HL-60 (cell line): ENCODE measurements at regions not wholly inside any gene's neighbourhood (a gene's known extent, or its start where the extent isn't known, plus 50 kb on each side); places are given as distances from the start of the nearest gene placed in this dataset.

Experiments used
- DNase-seq, 2 experiments: peaks; one replicate each; pipeline ENCODE4 v3.0.0-alpha.2; 2010 to 2020; ENCODE audit warnings: low read depth in 1 of 2, low spot score in 1 of 2
- H3K27ac ChIP-seq: fragments of 250-450 bp; sonication (Bioruptor Pico); replicated peaks from 2 replicates; pipeline ENCODE4 v1.5.1; 2020; ENCODE audit warnings: mild to moderate bottlenecking, moderate library complexity
- H3K27me3 ChIP-seq: fragments of 250-450 bp; sonication (Bioruptor Pico); 2 replicates; pipeline ENCODE4 v1.5.1; 2021; ENCODE audit warnings: mild to moderate bottlenecking, moderate library complexity; ENCODE audit not compliant: insufficient read depth, poor library complexity, severe bottlenecking
- H3K4me3 ChIP-seq: replicated peaks from 2 replicates; pipeline ENCODE4 v1.5.1; 2011; ENCODE audit warnings: mild to moderate bottlenecking, control low read depth, low read length; ENCODE audit not compliant: insufficient read depth
- CTCF ChIP-seq: IDR thresholded peaks from one replicate; pipeline ENCODE4 v1.5.1; 2011; ENCODE audit warnings: low read length, control low read depth, inconsistent platforms; ENCODE audit not compliant: insufficient read depth
- GABPA ChIP-seq: IDR thresholded peaks from 2 replicates; pipeline ENCODE4 v1.6.1; 2012; ENCODE audit warnings: low read depth
- POLR2AphosphoS5 ChIP-seq: IDR thresholded peaks from 2 replicates; pipeline ENCODE4 v1.6.1; 2012; ENCODE audit warnings: low read depth
- SPI1 ChIP-seq: IDR thresholded peaks from 2 replicates; pipeline ENCODE4 v1.6.1; 2012; ENCODE audit warnings: low read depth, mild to moderate bottlenecking, borderline replicate concordance
- TF ChIP-seq, protein P1 (sequence below): IDR thresholded peaks from 2 replicates; pipeline ENCODE4 v1.6.1; 2012; ENCODE audit warnings: low read depth; ENCODE audit not compliant: insufficient replicate concordance

- no peak for DNase-seq
- H3K4me3 ChIP-seq = no peak overlapping the region
- TF ChIP-seq POLR2AphosphoS5 (no peak), SPI1 (no peak), GABPA (no peak), CTCF (no peak)
- TF ChIP-seq, protein P1, sequence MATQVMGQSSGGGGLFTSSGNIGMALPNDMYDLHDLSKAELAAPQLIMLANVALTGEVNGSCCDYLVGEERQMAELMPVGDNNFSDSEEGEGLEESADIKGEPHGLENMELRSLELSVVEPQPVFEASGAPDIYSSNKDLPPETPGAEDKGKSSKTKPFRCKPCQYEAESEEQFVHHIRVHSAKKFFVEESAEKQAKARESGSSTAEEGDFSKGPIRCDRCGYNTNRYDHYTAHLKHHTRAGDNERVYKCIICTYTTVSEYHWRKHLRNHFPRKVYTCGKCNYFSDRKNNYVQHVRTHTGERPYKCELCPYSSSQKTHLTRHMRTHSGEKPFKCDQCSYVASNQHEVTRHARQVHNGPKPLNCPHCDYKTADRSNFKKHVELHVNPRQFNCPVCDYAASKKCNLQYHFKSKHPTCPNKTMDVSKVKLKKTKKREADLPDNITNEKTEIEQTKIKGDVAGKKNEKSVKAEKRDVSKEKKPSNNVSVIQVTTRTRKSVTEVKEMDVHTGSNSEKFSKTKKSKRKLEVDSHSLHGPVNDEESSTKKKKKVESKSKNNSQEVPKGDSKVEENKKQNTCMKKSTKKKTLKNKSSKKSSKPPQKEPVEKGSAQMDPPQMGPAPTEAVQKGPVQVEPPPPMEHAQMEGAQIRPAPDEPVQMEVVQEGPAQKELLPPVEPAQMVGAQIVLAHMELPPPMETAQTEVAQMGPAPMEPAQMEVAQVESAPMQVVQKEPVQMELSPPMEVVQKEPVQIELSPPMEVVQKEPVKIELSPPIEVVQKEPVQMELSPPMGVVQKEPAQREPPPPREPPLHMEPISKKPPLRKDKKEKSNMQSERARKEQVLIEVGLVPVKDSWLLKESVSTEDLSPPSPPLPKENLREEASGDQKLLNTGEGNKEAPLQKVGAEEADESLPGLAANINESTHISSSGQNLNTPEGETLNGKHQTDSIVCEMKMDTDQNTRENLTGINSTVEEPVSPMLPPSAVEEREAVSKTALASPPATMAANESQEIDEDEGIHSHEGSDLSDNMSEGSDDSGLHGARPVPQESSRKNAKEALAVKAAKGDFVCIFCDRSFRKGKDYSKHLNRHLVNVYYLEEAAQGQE = no peak
- no peak overlapping the region for H3K27ac ChIP-seq
- H3K27me3 ChIP-seq = no peaks in the 10 kb centered on the region
Measured at GRCh38 chr2:8168876-8169424, 512.9 kb upstream of the ID2 start.

DNA sequence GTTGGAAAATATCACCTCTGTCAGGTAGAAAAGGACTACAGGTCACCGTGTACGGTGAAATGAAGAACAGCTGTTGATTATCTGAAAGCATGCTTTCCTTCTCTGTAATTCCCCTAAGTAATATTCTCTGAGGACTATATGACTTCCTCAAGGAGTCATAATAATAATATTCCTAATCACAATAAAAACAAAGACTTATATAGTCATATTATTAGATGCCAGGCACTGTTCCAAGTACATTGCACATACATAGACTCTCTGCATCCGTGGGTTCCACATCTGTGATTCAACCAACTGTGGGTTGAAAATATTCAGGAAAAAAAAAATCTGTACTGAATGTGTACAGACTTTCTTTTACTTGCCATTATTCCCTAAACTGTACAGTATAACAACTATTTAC, 512.4 kb upstream of the ID2 start:
- no peak overlapping the region for H3K4me3 ChIP-seq
- no peak overlapping the region for H3K27ac ChIP-seq
- no peaks in the 10 kb centered on the region for H3K27me3 ChIP-seq
- TF ChIP-seq, protein P1 = no peak
- TF ChIP-seq SPI1 (no peak), POLR2AphosphoS5 (no peak), CTCF (no peak), GABPA (no peak)
- DNase-seq = no peak

- H3K27ac ChIP-seq = no peak overlapping the region
Measured at GRCh38 chr2:8170552-8171327, 511.1 kb upstream of the ID2 start.

More at GRCh38 chr2:8170552-8171327, 511.1 kb upstream of the ID2 start:
- TF ChIP-seq, protein P1 = no peak
- no peak for TF ChIP-seq POLR2AphosphoS5
- Histone ChIP-seq H3K27me3 (no peaks in the 10 kb centered on the region), H3K4me3 (no peak overlapping the region)
- DNase-seq = no peak
